Bronchial epithelial cell (primary cell): ENCODE measurements at regions not wholly inside any gene's neighbourhood (a gene's known extent, or its start where the extent isn't known, plus 50 kb on each side); places are given as distances from the start of the nearest gene placed in this dataset.

ENCODE experiments used
- DNase-seq: peaks from one replicate; pipeline ENCODE4 v3.0.0-alpha.2; 2010; ENCODE audit warnings: low read depth
- FAIRE-seq: peaks from 2 replicates; lab custom pipeline; 2011; peaks lifted over from hg19 to GRCh38; lab: Jason Lieb, UNC
- H3K27me3 ChIP-seq: 2 replicates; pipeline ENCODE4 v1.5.1; 2011; ENCODE audit warnings: low read length; ENCODE audit not compliant: control insufficient read depth, insufficient read depth
- H3K36me3 ChIP-seq: 2 replicates; pipeline ENCODE4 v1.5.1; 2011; ENCODE audit warnings: low read length; ENCODE audit not compliant: control insufficient read depth, insufficient read depth
- H3K4me3 ChIP-seq: 2 replicates; pipeline ENCODE4 v1.5.1; 2011; ENCODE audit warnings: mild to moderate bottlenecking, low read depth, low read length, control low read depth
- TF ChIP-seq, protein P1 (sequence below): IDR thresholded peaks from 2 replicates; pipeline ENCODE4 v1.5.1; 2011; ENCODE audit warnings: mild to moderate bottlenecking, moderate library complexity, low read length, control low read depth, inconsistent platforms; ENCODE audit not compliant: insufficient read depth, severe bottlenecking

DNA sequence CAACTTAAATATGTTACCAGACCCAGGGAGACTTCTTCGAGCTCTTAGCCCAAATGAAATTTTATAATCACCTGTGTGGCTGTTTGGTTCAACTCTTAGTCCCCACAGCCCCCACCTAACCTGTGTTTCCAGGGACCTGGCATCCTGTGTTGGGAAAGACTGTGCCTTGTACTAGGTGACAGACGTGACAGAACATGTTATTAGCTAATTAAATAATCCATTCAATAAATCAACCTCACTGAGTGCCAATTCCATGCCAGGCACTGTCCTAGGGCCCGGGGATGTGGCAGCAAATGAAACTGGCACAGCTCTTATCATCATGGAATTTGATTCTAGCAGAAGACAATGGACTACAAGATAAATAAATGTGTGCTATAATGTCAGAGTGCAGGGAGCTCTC lies 431.9 kb downstream of the MIAT start:
- no peak for FAIRE-seq
- TF ChIP-seq, protein P1, sequence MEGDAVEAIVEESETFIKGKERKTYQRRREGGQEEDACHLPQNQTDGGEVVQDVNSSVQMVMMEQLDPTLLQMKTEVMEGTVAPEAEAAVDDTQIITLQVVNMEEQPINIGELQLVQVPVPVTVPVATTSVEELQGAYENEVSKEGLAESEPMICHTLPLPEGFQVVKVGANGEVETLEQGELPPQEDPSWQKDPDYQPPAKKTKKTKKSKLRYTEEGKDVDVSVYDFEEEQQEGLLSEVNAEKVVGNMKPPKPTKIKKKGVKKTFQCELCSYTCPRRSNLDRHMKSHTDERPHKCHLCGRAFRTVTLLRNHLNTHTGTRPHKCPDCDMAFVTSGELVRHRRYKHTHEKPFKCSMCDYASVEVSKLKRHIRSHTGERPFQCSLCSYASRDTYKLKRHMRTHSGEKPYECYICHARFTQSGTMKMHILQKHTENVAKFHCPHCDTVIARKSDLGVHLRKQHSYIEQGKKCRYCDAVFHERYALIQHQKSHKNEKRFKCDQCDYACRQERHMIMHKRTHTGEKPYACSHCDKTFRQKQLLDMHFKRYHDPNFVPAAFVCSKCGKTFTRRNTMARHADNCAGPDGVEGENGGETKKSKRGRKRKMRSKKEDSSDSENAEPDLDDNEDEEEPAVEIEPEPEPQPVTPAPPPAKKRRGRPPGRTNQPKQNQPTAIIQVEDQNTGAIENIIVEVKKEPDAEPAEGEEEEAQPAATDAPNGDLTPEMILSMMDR, result no peak
- Histone ChIP-seq H3K27me3 (no peaks in the 10 kb centered on the region), H3K36me3 (no peaks in the 10 kb centered on the region), H3K4me3 (no peak overlapping the region)
- DNase-seq, result no peak

DNA sequence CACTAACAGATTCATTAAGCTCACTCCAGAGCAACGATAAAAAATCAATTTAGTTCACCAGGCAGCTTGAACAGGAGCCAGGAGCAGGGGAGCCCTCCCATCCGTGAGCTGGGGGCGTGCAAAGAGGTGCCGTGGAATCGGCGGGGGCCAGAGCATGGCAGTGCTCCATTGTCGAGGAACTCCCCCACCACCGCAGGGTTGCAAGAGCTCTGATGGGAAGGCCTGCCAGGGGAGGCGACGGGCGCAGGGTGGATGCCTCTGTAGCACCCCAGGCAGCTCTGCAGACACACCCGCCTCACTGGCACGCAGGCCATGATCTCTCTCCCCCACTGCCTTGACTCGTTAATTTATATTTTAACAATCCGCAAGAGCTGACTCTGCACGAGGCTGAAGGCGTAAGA lies 433.2 kb downstream of the MIAT start:
- TF ChIP-seq, protein P1, result no peak
- FAIRE-seq, result no peak
- no peaks in the 10 kb centered on the region for H3K36me3 ChIP-seq
- no peak overlapping the region for H3K4me3 ChIP-seq
- H3K27me3 ChIP-seq, result no peaks in the 10 kb centered on the region
- DNase-seq, result no peak

DNA sequence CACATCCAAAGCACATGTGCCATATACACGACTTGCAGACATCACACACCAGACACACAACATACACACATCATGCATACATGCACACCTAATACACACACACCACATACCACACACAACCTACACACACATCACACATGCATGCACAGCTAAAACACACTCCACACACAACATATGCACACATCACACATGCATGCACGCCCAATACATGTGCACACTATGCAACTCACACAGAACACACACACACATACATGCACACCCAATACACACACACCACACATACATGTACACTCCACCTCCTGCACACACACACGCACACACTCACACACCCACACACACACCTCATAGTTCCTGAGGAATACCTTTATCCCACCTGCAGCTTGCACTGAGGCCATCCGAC lies 436.0 kb downstream of the MIAT start:
- Histone ChIP-seq H3K4me3 (no peak overlapping the region), H3K27me3 (peaks cover 1% of the 10 kb centered on the region), H3K36me3 (no peaks in the 10 kb centered on the region)
- TF ChIP-seq, protein P1, result no peak
- DNase-seq (no peak), FAIRE-seq (peak; percentile 99)

DNA sequence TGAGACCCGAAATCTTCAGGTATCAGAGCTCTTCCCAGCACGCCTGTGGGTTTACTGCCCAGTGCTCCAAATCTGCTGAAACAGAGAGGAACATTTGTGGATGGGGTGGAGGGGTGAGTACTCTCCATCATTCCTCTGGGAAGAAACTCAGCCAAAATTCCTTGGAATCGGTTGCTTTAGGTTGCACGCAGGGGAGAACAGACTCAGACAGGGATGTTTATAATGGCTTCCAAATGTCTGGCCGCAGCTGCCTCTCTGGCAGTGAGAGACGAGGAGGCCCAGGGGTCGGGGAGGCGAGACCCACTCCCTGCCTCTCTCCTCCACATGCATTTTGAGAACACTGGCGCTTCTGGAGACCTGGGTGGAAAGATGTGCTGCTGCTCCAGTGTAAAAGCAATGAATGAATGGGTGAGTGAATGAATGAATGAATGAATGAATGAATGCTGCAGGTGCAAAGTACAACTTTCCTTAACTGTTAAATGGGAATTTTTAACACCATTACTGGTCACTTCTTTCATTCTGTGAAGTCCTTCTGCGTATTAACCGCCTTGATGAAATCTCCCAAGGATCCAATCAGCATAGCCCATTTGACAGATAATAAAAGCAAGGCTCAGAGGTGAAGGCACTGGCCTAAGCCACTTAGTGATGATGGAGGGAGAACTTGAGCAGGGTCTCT lies 437.4 kb downstream of the MIAT start:
- FAIRE-seq (no peak), DNase-seq (no peak)
- Histone ChIP-seq H3K36me3 (no peaks in the 10 kb centered on the region), H3K27me3 (peaks cover 2% of the 10 kb centered on the region), H3K4me3 (no peak overlapping the region)
- TF ChIP-seq, protein P1, result no peak

DNA sequence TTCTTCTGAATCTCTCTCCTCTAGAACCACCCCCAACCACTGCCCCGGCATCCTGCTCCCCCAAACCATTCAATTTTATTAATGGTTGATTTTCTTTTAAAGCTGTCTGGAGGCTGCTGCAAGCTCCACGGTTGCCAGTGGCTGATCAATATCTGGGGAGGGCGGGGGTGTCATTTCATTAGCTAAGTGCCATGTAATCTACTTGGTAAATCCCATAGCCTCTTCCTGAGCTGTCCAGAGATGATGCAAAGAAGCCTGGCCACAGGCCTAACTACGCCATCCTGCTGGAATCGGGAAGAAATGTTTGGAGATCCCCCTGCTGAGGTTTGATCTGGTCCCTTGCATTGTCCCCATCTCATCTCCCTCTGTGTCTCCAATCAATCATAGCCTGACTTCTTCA lies 440.1 kb downstream of the MIAT start:
- TF ChIP-seq, protein P1, result no peak
- DNase-seq (no peak), FAIRE-seq (no peak)
- H3K4me3 ChIP-seq, result no peak overlapping the region
- peaks cover 20% of the 10 kb centered on the region for H3K27me3 ChIP-seq
- H3K36me3 ChIP-seq, result no peaks in the 10 kb centered on the region

DNA sequence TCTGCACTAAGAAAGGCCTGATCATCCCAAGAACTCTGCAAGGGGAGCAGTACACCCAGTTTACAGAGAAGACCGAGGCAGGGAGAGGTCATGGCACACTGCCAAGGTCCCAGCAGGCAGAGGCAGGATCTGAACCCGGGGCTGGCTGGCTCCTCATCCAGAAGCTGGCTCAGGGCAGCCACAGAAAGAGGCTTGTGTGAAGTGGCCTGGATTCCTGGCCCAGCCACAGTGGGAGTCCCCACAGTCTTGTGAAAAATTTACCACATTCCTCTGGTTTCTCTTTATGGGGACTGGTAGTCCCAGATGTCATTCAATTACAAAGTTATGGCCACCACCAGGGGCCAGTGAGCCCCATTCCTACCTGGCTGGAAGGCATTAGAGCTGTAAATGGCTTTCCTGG lies 440.5 kb downstream of the MIAT start:
- Histone ChIP-seq H3K4me3 (no peak overlapping the region), H3K27me3 (peaks cover 20% of the 10 kb centered on the region), H3K36me3 (no peaks in the 10 kb centered on the region)
- TF ChIP-seq, protein P1, result no peak
- no peak for DNase-seq
- FAIRE-seq, result no peak
